ENCODE measurements at regions not wholly inside any gene's neighbourhood (a gene's known extent, or its start where the extent isn't known, plus 50 kb on each side); places are given as distances from the start of the nearest gene placed in this dataset.
"Not testable (repeated sequence)": the region's sequence is repeated elsewhere in the genome, so short reads cannot be mapped to it uniquely, and the experiment has no call there.

DNA sequence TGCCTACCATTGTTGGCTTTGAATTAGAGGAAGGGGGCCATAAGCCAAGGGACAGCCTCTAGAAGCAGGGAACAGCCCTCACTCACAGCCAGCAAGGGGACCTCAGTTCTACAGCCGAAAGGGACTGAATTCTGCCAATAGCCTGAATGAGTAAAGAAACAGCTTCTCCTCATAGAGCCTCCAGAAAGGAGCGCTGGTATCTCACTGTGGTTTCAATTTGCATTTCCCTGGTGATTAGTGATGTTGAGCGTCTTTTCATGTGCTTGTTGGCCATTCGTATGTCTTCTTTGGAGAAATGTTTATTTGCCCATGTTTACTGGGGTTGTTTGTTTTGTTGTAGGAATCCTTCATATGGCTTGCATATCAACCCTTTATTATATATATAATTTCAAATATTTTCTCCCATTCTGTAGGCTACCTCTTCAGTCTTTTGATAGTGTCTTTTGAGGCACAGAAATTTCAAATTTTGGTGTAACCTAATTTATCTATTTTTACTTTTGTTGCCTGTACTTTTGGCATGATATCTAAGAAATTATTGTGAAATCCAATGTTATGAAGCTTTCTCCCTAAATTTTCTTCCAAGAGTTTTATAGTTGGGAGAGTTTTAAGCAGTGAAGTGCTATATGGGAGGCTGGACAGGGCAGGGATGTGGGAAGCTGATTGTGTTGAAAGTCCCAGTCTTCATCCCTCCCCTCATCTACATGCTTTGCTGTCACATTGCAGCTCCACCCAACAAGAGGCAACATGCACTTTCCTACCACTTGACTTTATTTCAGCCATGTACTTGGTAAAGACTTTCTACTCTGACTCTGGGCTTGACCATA is 57.1 kb upstream of the GPCPD1 start:
- 82 to 96% (median 83%) methylated on average over 4 of the region's 4 CpGs for WGBS, 3 donors
- Histone ChIP-seq H3K27ac (ENCODE audit: low read depth in 1 of 3, low read length in 2 of 3) (no peak overlapping the region), H3K4me3 (ENCODE audit: low read depth in 1 of 3, low read length in 3 of 3) (no peak overlapping the region), H3K36me3 (ENCODE audit: control insufficient read depth in 3 of 3, insufficient read depth in 2 of 3, low read depth in 1 of 3, low read length in 3 of 3) (no peaks in the 10 kb centered on the region), H3K27me3 (ENCODE audit: control insufficient read depth in 3 of 3, insufficient read depth in 3 of 3, low read length in 3 of 3) (no peaks in the 10 kb centered on the region), H3K9me3 (ENCODE audit: control insufficient read depth in 2 of 2, insufficient read depth in 1 of 2, low read depth in 1 of 2, low read length in 1 of 2) (no peaks in the 10 kb centered on the region), H3K4me1 (ENCODE audit: control insufficient read depth in 3 of 3, insufficient read depth in 2 of 3, low read depth in 1 of 3, low read length in 2 of 3) (peaks cover 0 to 2% (median 0%) of the 10 kb centered on the region in 3 donors)
- no peak for FAIRE-seq
- no peak for DNase-seq

DNA sequence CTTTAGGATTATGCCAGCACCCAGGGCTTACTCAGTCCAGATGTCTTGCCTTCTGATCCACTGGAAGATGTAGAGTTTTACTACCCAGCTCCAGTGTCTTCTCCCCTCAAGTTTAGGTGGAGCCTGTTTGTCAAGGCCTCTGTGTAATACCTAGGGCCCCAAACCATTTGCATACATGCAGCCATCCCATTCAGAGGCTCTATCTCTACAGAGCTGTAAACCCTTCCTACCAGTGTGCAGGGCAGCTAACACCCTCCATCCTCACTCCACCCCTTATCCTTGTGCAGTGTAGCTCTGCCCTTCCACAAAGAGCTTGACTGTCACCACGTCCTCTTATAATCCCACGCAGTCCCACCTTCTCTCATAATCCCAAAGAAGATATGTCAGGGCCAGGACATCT is 54.6 kb upstream of the GPCPD1 start:
- Histone ChIP-seq H3K36me3 (ENCODE audit: control insufficient read depth in 3 of 3, insufficient read depth in 2 of 3, low read depth in 1 of 3, low read length in 3 of 3) (no peaks in the 10 kb centered on the region), H3K9me3 (ENCODE audit: control insufficient read depth in 2 of 2, insufficient read depth in 1 of 2, low read depth in 1 of 2, low read length in 1 of 2) (no peaks in the 10 kb centered on the region), H3K27ac (ENCODE audit: low read depth in 1 of 3, low read length in 2 of 3) (no peak overlapping the region), H3K27me3 (ENCODE audit: control insufficient read depth in 3 of 3, insufficient read depth in 3 of 3, low read length in 3 of 3) (no peaks in the 10 kb centered on the region), H3K4me3 (ENCODE audit: low read depth in 1 of 3, low read length in 3 of 3) (no peak overlapping the region), H3K4me1 (ENCODE audit: control insufficient read depth in 3 of 3, insufficient read depth in 2 of 3, low read depth in 1 of 3, low read length in 2 of 3) (peaks cover 0 to 6% (median 0%) of the 10 kb centered on the region in 3 donors)
- 88 to 96% (median 88%) methylated on average over 2 of the region's 2 CpGs for WGBS, 3 donors
- DNase-seq (no peak), FAIRE-seq (no peak)

DNA sequence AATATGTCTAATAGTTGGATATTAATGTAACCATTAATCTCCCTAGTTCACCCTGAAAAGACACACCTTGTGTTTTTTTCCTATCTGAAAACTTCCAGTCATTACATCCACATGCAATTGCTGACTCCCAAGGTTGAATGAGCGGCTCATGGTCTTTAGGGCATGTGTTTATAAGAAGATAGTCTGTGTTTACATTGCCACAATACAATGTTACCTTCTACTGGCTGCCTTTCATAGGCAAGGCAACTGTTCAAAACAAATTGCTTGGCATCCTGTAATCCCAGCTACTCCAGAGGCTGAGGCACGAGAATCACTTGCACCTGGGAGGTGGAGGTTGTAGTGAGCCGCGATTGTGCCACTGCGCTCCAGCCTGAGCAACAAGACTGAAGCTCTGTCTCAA is 52.6 kb upstream of the GPCPD1 start:
- H3K27me3 ChIP-seq (ENCODE audit: control insufficient read depth in 3 of 3, insufficient read depth in 3 of 3, low read length in 3 of 3): no peaks in the 10 kb centered on the region
- H3K4me3 ChIP-seq (ENCODE audit: low read depth in 1 of 3, low read length in 3 of 3): no peak overlapping the region
- H3K4me1 ChIP-seq (ENCODE audit: control insufficient read depth in 3 of 3, insufficient read depth in 2 of 3, low read depth in 1 of 3, low read length in 2 of 3): peaks cover 0 to 9% (median 0%) of the 10 kb centered on the region in 3 donors
- no peak overlapping the region for H3K27ac ChIP-seq (ENCODE audit: low read depth in 1 of 3, low read length in 2 of 3)
- H3K36me3 ChIP-seq (ENCODE audit: control insufficient read depth in 3 of 3, insufficient read depth in 2 of 3, low read depth in 1 of 3, low read length in 3 of 3): no peaks in the 10 kb centered on the region
- DNase-seq: peak in 1 of 2 donors; percentile 23
- H3K9me3 ChIP-seq (ENCODE audit: control insufficient read depth in 2 of 2, insufficient read depth in 1 of 2, low read depth in 1 of 2, low read length in 1 of 2): no peaks in the 10 kb centered on the region
- no peak for FAIRE-seq
- 71 to 75% (median 73%) methylated on average over 5 of the region's 5 CpGs for WGBS, 3 donors

DNA sequence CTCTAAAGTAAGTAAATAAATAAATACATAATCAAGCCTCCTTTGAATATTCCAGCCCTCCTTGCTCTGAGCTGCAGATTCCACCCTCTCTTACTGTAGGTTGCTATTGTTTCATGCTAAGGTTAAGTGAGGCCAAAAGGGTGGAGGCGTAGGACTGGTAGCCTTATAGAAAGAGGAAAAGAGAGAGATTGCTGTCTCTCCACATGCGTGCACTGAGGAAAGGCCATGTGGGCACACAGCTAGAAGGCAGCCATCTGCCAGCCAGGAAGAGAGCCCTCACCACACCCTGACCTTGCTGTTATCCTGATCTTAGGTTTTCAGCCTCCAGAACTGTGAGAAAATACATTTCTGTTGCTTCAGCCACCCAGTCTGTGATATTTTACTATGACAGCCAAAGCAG is 52.0 kb upstream of the GPCPD1 start:
- H3K36me3 ChIP-seq (ENCODE audit: control insufficient read depth in 3 of 3, insufficient read depth in 2 of 3, low read depth in 1 of 3, low read length in 3 of 3): no peaks in the 10 kb centered on the region
- FAIRE-seq (no peak), DNase-seq (no peak)
- H3K27ac ChIP-seq (ENCODE audit: low read depth in 1 of 3, low read length in 2 of 3): no peak overlapping the region
- H3K4me3 ChIP-seq (ENCODE audit: low read depth in 1 of 3, low read length in 3 of 3): no peak overlapping the region
- no peaks in the 10 kb centered on the region for H3K9me3 ChIP-seq (ENCODE audit: control insufficient read depth in 2 of 2, insufficient read depth in 1 of 2, low read depth in 1 of 2, low read length in 1 of 2)
- H3K27me3 ChIP-seq (ENCODE audit: control insufficient read depth in 3 of 3, insufficient read depth in 3 of 3, low read length in 3 of 3): no peaks in the 10 kb centered on the region
- WGBS, 3 donors: 71 to 92% (median 82%) methylated on average over 2 of the region's 2 CpGs
- peaks cover 0 to 12% (median 0%) of the 10 kb centered on the region in 3 donors for H3K4me1 ChIP-seq (ENCODE audit: control insufficient read depth in 3 of 3, insufficient read depth in 2 of 3, low read depth in 1 of 3, low read length in 2 of 3)

DNA sequence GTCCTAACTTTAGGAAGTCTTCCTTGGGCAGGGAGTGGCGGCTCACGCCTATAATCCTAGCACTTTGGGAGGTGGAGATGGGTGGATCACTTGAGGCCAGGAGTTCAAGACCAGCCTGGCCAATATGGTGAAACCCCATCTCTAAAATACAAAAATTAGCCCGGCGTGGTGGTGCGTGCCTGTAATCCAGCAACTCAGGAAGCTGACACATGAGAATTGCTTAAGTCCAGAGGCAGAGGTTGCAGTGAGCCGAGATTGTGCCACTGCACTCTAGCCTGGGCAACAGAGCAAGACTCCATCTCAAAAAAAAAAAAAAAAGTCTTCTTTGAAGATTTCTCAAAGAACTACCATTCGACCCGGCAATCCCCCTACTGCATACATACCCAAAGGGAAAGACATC is 50.0 kb upstream of the GPCPD1 start:
- WGBS, 3 donors: 92 to 94% (median 93%) methylated on average over 8 of the region's 8 CpGs
- not testable (repeated sequence) for DNase-seq; H3K27ac ChIP-seq (ENCODE audit: low read depth in 1 of 3, low read length in 2 of 3); H3K4me3 ChIP-seq (ENCODE audit: low read depth in 1 of 3, low read length in 3 of 3); FAIRE-seq; H3K36me3 ChIP-seq (ENCODE audit: control insufficient read depth in 3 of 3, insufficient read depth in 2 of 3, low read depth in 1 of 3, low read length in 3 of 3); H3K9me3 ChIP-seq (ENCODE audit: control insufficient read depth in 2 of 2, insufficient read depth in 1 of 2, low read depth in 1 of 2, low read length in 1 of 2); H3K27me3 ChIP-seq (ENCODE audit: control insufficient read depth in 3 of 3, insufficient read depth in 3 of 3, low read length in 3 of 3)
- peaks cover 0 to 22% (median 0%) of the 10 kb centered on the region in 3 donors for H3K4me1 ChIP-seq (ENCODE audit: control insufficient read depth in 3 of 3, insufficient read depth in 2 of 3, low read depth in 1 of 3, low read length in 2 of 3)

All from small intestine (tissue), 7 donors.